Lung (tissue), 11 donors: ENCODE measurements at regions not wholly inside any gene's neighbourhood (a gene's known extent, or its start where the extent isn't known, plus 50 kb on each side); places are given as distances from the start of the nearest gene placed in this dataset.
"Not testable (repeated sequence)": the region's sequence is repeated elsewhere in the genome, so short reads cannot be mapped to it uniquely, and the experiment has no call there.

Source experiments
- ATAC-seq: fragments of 200-7000 bp; cut with Tn5 transposase; one replicate; pipeline ENCODE4 v1.9.1; 2020; ENCODE audit warnings: moderate number of reproducible peaks; ENCODE audit not compliant: insufficient read depth, low FRiP score
- DNase-seq, 3 donors: peaks; one replicate each; pipeline ENCODE4 v3.0.0-alpha.2; 2013 to 2017
- H3K27ac ChIP-seq, 2 donors: one replicate each; pipeline ENCODE4 v1.5.1; 2013; ENCODE audit warnings: mild to moderate bottlenecking in 2 of 2, moderate library complexity in 2 of 2, control low read depth in 1 of 2, inconsistent platforms in 1 of 2, low read depth in 1 of 2, low read length in 1 of 2
- H3K27me3 ChIP-seq, 3 donors: one replicate each; pipeline ENCODE4 v1.5.1; 2013; ENCODE audit warnings: low read length in 2 of 3; ENCODE audit not compliant: control insufficient read depth in 3 of 3, insufficient read depth in 3 of 3
- H3K36me3 ChIP-seq, 4 donors: one replicate each; pipeline ENCODE4 v1.5.1; 2013; ENCODE audit warnings: low read length in 4 of 4, mild to moderate bottlenecking in 1 of 4, moderate library complexity in 1 of 4; ENCODE audit not compliant: control insufficient read depth in 4 of 4, insufficient read depth in 4 of 4
- H3K4me1 ChIP-seq, 5 donors: one replicate each; pipeline ENCODE4 v1.5.1; 2013; ENCODE audit warnings: low read length in 5 of 5, mild to moderate bottlenecking in 2 of 5, moderate library complexity in 1 of 5; ENCODE audit not compliant: control insufficient read depth in 5 of 5, insufficient read depth in 5 of 5
- H3K4me3 ChIP-seq: one replicate; pipeline ENCODE4 v1.5.1; 2013; ENCODE audit warnings: mild to moderate bottlenecking, control low read depth, moderate library complexity
- H3K9ac ChIP-seq, 2 donors: one replicate each; pipeline ENCODE4 v1.5.1; 2013; ENCODE audit warnings: low read length in 2 of 2, control low read depth in 1 of 2; ENCODE audit not compliant: insufficient read depth in 1 of 2
- H3K9me3 ChIP-seq, 4 donors: one replicate each; pipeline ENCODE4 v1.5.1; 2013; ENCODE audit warnings: low read length in 3 of 4, mild to moderate bottlenecking in 1 of 4, moderate library complexity in 1 of 4; ENCODE audit not compliant: control insufficient read depth in 4 of 4, insufficient read depth in 3 of 4
- CTCF ChIP-seq: IDR thresholded peaks from 2 replicates; pipeline ENCODE4 v1.5.1; 2012; ENCODE audit warnings: mild to moderate bottlenecking; ENCODE audit errors: control extremely low read depth, extremely low read depth
- WGBS, 2 donors: extraction: QIAGEN DNeasy Blood & Tissue Kit; methylation state at CpG; one replicate each; pipeline ENCODE4 v1.1.7; 2013; 5-methylcytosine and 5-hydroxymethylcytosine counted together
- donor health status: control.
- donor health status: control.
- donor health status: Bipolar disorder and iron deficiency.
- donor health status: healthy.
- donor health status: DM: yes; HTN: yes; CAD: no.

- H3K9ac ChIP-seq, result no peak overlapping the region
- H3K9me3 ChIP-seq, result no peaks in the 10 kb centered on the region
- ATAC-seq, result no peak
- H3K4me3 ChIP-seq, result no peak overlapping the region
- 91 to 93% methylated on average over 8 of the region's 8 CpGs for WGBS, 2 donors
- peaks cover 0 to 2% (median 0%) of the 10 kb centered on the region in 4 donors for H3K36me3 ChIP-seq
- DNase-seq, result no peak
- no peaks in the 10 kb centered on the region for H3K27me3 ChIP-seq
- no peak for TF ChIP-seq CTCF
- H3K4me1 ChIP-seq, result no peaks in the 10 kb centered on the region
- no peak overlapping the region for H3K27ac ChIP-seq
Observed at GRCh38 chrX:73977542-73978169, 125.1 kb upstream of the XIST start.

GRCh38 chrX:73967461-73967860 is 114.9 kb upstream of the XIST start:
- not testable (repeated sequence) for H3K27me3 ChIP-seq, H3K4me3 ChIP-seq, ATAC-seq, DNase-seq, H3K9me3 ChIP-seq, H3K27ac ChIP-seq, H3K9ac ChIP-seq, H3K4me1 ChIP-seq
- peaks cover 0 to 12% (median 5%) of the 10 kb centered on the region in 4 donors for H3K36me3 ChIP-seq
- WGBS, 2 donors, result 74 to 98% methylated on average over 22 of the region's 22 CpGs

- H3K4me1 ChIP-seq, result peaks cover 0 to 3% (median 0%) of the 10 kb centered on the region in 5 donors
Observed at GRCh38 chrX:73965833-73966232, 113.3 kb upstream of the XIST start.

GRCh38 chrX:73964579-73964978 is 112.1 kb upstream of the XIST start:
- peaks cover 0 to 3% (median 0%) of the 10 kb centered on the region in 5 donors for H3K4me1 ChIP-seq
- WGBS, 2 donors, result 98 to 100% methylated on average over 1 of the region's 1 CpG
- no peak overlapping the region for H3K4me3 ChIP-seq
- H3K9ac ChIP-seq, result no peak overlapping the region
- no peaks in the 10 kb centered on the region for H3K27me3 ChIP-seq
- TF ChIP-seq CTCF, result no peak
- H3K36me3 ChIP-seq, result peaks cover 0 to 5% (median 3%) of the 10 kb centered on the region in 4 donors
- ATAC-seq, result no peak
- H3K9me3 ChIP-seq, result peaks cover 0 to 2% (median 0%) of the 10 kb centered on the region in 4 donors
- no peak overlapping the region for H3K27ac ChIP-seq
- DNase-seq, result no peak

More at GRCh38 chrX:73965833-73966232, 113.3 kb upstream of the XIST start:
- Histone ChIP-seq H3K36me3 (peaks cover 0 to 7% (median 4%) of the 10 kb centered on the region in 4 donors), H3K4me3 (no peak overlapping the region), H3K27me3 (no peaks in the 10 kb centered on the region), H3K9ac (no peak overlapping the region), H3K9me3 (peaks cover 0 to 2% (median 0%) of the 10 kb centered on the region in 4 donors), H3K27ac (no peak overlapping the region)
- no peak for DNase-seq
- no peak for TF ChIP-seq CTCF
- ATAC-seq, result no peak
- WGBS, 2 donors, result 76 to 88% methylated on average over 2 of the region's 2 CpGs
